Heart left ventricle (tissue), 16 donors: ENCODE measurements at regions not wholly inside any gene's neighbourhood (a gene's known extent, or its start where the extent isn't known, plus 50 kb on each side); places are given as distances from the start of the nearest gene placed in this dataset.

ENCODE experiments used
- ATAC-seq, 4 donors: fragments of 200-7000 bp; cut with Tn5 transposase; one replicate each; pipeline ENCODE4 v1.9.1; 2020 to 2022; ENCODE audit warnings: moderate library complexity in 4 of 4, mild to moderate bottlenecking in 3 of 4, moderate number of reproducible peaks in 1 of 4
- DNase-seq, 5 donors: peaks; one replicate each; pipeline ENCODE4 v3.0.0-alpha.2; 2020
- H3K27ac ChIP-seq, 12 donors: fragments of 200-600 bp; sonication (generic) in 4 of 12; one replicate each; pipeline versions ENCODE4 v1.5.0 to v1.8.0; 2016 to 2022; ENCODE audit warnings: mild to moderate bottlenecking in 2 of 12
- H3K27me3 ChIP-seq, 9 donors: fragments of 200-600 bp; sonication (generic) in 2 of 9; one replicate each; pipeline versions ENCODE4 v1.5.1 to v1.8.0; 2016 to 2022; ENCODE audit warnings: mild to moderate bottlenecking in 3 of 9
- H3K36me3 ChIP-seq, 9 donors: fragments of 200-600 bp; sonication (generic) in 2 of 9; one replicate each; pipeline versions ENCODE4 v1.5.0 to v1.8.0; 2018 to 2022; ENCODE audit warnings: mild to moderate bottlenecking in 2 of 9
- H3K4me1 ChIP-seq, 12 donors: fragments of 200-600 bp; sonication (generic) in 4 of 12; one replicate each; pipeline versions ENCODE4 v1.5.0 to v1.8.0; 2016 to 2022; ENCODE audit warnings: mild to moderate bottlenecking in 3 of 12
- H3K4me3 ChIP-seq, 12 donors: fragments of 200-600 bp; sonication (generic) in 4 of 12; one replicate each; pipeline versions ENCODE4 v1.5.0 to v1.8.0; 2017 to 2022; ENCODE audit warnings: mild to moderate bottlenecking in 9 of 12, moderate library complexity in 4 of 12
- H3K9me3 ChIP-seq, 12 donors: fragments of 200-600 bp; sonication (generic) in 4 of 12; one replicate each; pipeline versions ENCODE4 v1.5.0 to v1.8.0; 2016 to 2022; ENCODE audit warnings: mild to moderate bottlenecking in 1 of 12
- POLR2A ChIP-seq, 2 donors: fragments of 450-650 bp; IDR thresholded peaks; one replicate each; pipeline ENCODE4 v1.6.1; 2017; ENCODE audit warnings: antibody characterized with exemption in 2 of 2, mild to moderate bottlenecking in 2 of 2, moderate library complexity in 2 of 2
- whole genome bisulfite sequencing, 4 donors: extraction: QIAGEN DNeasy Blood & Tissue Kit in 2 of 4; methylation state at CpG; one replicate each; pipeline versions ENCODE4 v1.1.5 to v1.1.7; 2013 to 2018; 5-methylcytosine and 5-hydroxymethylcytosine counted together
- intact Hi-C, 10 donors: fragments of 100-400 bp; cut with DNase I; formaldehyde crosslinking; loops; one replicate each; pipeline versions ENCODE4 v1.11.1 to v1.14.2; 2022
- TF ChIP-seq, protein P1 (sequence below), 12 donors: fragments of 200-600 bp; sonication (generic) in 4 of 12; IDR thresholded peaks; one replicate each; pipeline versions ENCODE4 v1.5.0 to v1.8.0; 2018 to 2022; ENCODE audit warnings: antibody characterized with exemption in 12 of 12, mild to moderate bottlenecking in 5 of 12
- donor health status: ischemic (EF 13 %, LVEDD 7.1; RV severe dilation, severe dysfunction).
- donor health status: healthy with polysubstance abuse.
- donor health status: DM: no; HTN: yes; CAD: no.
- donor health status: DM: no; HTN: no; CAD: no.
- donor health status: ischemic (EF 25% LVEDD 6.9; RV normal size, moderate dysfunction).
- donor health status: ischemic (EF 25% LVEDD 5.7; RV mildly dilated, moderate dysfunction).
- donor health status: healthy.
- donor health status: DM: yes; HTN: yes; CAD: no.
- donor health status: ischemic (EF 35%, LVEDD 5.7; RV mildly dilated, moderate dysfunction).
- donor health status: nonischemic (EF 11% LVEDD 7.7; RV severe dilation, severe dysfunction).
- donor health status: DM: yes; HTN: yes; CAD: no.
- donor health status: PGD.
- donor health status: ischemic (EF 29% LVEDD 5.4; RV normal size, mild dysfunction).
- donor health status: nonischemic (EF 23%, LVEDD 6.1; RV moderate dilation, normal function).

DNA sequence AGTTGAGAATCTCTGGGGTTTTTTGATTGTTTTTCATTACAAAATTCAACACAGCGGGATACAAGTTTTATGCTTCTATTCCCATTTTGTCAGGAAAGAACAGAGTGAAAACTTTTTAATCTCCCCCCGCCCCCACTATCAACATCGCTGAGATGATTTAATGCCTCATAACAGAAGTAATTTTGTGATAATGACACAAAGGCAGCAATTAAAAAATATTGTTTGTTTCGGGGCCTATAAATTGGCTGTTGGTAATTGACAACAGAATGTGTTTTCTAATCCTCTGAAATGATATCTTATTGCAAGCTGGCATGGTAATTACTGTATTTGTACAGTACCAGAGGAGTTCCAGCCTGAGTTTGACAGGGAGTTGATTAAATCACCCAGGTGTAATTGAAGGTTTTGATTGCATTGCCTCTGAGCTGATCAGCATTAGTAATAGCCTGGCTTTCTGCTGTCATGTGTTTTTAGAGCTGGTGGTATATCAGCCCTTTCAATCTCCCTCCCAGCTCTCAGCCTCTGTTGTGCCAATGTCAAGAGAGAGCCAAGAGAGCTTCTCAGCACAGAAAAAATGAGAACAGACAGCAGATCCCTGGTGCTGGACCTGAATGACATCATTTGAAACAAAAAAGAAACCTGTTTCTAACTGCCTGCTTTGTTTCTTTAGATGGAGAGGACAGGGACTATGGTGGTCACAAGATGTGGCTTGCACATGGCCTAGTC lies 265.1 kb downstream of the FAM76B start:
- Histone ChIP-seq H3K9me3 (no peaks in the 10 kb centered on the region), H3K27ac (no peak overlapping the region), H3K27me3 (no peaks in the 10 kb centered on the region), H3K4me3 (no peak overlapping the region), H3K4me1 (no peaks in the 10 kb centered on the region), H3K36me3 (no peaks in the 10 kb centered on the region)
- no peak for TF ChIP-seq POLR2A (IDR thresholded peaks at IDR 0.05)
- TF ChIP-seq, protein P1, sequence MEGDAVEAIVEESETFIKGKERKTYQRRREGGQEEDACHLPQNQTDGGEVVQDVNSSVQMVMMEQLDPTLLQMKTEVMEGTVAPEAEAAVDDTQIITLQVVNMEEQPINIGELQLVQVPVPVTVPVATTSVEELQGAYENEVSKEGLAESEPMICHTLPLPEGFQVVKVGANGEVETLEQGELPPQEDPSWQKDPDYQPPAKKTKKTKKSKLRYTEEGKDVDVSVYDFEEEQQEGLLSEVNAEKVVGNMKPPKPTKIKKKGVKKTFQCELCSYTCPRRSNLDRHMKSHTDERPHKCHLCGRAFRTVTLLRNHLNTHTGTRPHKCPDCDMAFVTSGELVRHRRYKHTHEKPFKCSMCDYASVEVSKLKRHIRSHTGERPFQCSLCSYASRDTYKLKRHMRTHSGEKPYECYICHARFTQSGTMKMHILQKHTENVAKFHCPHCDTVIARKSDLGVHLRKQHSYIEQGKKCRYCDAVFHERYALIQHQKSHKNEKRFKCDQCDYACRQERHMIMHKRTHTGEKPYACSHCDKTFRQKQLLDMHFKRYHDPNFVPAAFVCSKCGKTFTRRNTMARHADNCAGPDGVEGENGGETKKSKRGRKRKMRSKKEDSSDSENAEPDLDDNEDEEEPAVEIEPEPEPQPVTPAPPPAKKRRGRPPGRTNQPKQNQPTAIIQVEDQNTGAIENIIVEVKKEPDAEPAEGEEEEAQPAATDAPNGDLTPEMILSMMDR (IDR thresholded peaks at IDR 0.05), result no peak
- DNase-seq (no peak), ATAC-seq (no peak)
- 73 to 83% (median 82%) methylated on average over 4 of the region's 4 CpGs for WGBS, 4 donors
- intact Hi-C loops, result no loop called here

DNA sequence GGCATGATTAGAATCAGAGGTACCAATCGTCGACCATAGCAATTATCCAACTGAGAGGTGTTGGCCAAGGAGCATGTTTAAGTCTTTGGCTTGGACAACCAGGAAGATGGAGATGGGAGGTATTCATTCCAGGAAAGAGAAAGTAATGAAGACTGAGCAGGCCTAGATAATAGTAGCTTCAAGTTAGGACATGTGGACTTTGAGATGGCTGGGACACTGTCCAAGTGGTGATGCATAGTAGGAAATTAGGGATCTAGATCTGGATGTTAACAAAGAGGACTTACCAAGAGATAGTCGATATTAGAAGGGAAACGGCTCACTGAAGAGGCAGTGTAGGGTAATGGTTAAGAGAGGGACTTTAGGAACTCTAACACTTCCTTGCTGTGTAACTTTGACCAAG lies 266.7 kb downstream of the FAM76B start:
- WGBS, 4 donors, result 64 to 86% (median 80%) methylated on average over 4 of the region's 4 CpGs
- Histone ChIP-seq H3K36me3 (no peaks in the 10 kb centered on the region), H3K4me1 (no peaks in the 10 kb centered on the region), H3K4me3 (no peak overlapping the region), H3K27ac (no peak overlapping the region), H3K9me3 (no peaks in the 10 kb centered on the region), H3K27me3 (no peaks in the 10 kb centered on the region)
- no peak for DNase-seq
- TF ChIP-seq POLR2A (IDR thresholded peaks at IDR 0.05), result no peak
- TF ChIP-seq, protein P1 (IDR thresholded peaks at IDR 0.05), result no peak
- intact Hi-C loops, result no loop called here
- ATAC-seq, result no peak

DNA sequence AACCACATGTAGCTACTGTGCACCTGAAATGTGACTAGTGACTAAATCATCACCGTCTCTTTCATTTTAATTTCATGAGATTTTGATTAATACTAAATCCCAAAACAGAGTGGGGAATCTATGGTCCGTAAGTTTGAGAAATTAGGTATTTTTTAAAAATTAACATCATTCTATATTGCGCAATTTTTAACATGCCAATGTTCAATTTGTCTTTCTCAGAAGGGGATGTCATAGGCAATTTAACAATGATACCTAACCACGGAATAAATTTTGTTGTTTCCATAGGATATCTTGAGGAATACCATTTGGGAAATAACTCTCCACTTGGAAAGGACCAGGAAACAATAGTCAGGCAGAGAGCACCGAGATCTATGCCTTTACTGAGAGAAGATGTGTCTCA lies 267.7 kb downstream of the FAM76B start:
- no peak for ATAC-seq
- intact Hi-C loops, result no loop called here
- H3K9me3 ChIP-seq, result no peaks in the 10 kb centered on the region
- no peaks in the 10 kb centered on the region for H3K36me3 ChIP-seq
- 88 to 94% (median 93%) methylated on average over 5 of the region's 5 CpGs for WGBS, 4 donors
- H3K27ac ChIP-seq, result no peak overlapping the region
- H3K4me1 ChIP-seq, result no peaks in the 10 kb centered on the region
- TF ChIP-seq, protein P1 (IDR thresholded peaks at IDR 0.05), result no peak
- TF ChIP-seq POLR2A (IDR thresholded peaks at IDR 0.05), result no peak
- DNase-seq, result no peak
- no peaks in the 10 kb centered on the region for H3K27me3 ChIP-seq
- H3K4me3 ChIP-seq, result no peak overlapping the region

DNA sequence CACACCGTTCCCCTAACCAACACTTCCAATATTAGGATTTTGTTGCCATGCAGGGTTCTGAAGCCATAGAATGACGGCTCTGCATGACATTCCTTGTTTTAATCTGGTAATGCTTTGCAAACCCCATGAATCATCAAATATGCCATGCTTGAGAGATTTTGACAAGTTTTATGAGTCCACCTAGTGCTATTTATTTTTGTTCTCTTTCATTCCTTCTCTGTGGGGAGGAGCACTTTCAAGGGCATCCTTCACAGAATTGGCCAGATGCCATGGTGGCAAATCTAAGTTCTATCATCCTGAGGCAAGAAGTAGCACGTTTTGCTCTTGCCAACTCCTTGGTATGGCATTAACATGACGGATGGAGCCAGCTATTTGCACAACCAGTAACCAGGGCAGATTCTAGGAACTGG lies 268.4 kb downstream of the FAM76B start:
- TF ChIP-seq POLR2A (IDR thresholded peaks at IDR 0.05), result no peak
- TF ChIP-seq, protein P1 (IDR thresholded peaks at IDR 0.05), result no peak
- H3K27ac ChIP-seq, result no peak overlapping the region
- intact Hi-C loops, result no loop called here
- no peaks in the 10 kb centered on the region for H3K4me1 ChIP-seq
- H3K36me3 ChIP-seq, result no peaks in the 10 kb centered on the region
- H3K9me3 ChIP-seq, result no peaks in the 10 kb centered on the region
- 66 to 76% (median 73%) methylated on average over 4 of the region's 4 CpGs for WGBS, 4 donors
- no peak for ATAC-seq
- H3K27me3 ChIP-seq, result no peaks in the 10 kb centered on the region
- no peak for DNase-seq
- H3K4me3 ChIP-seq, result no peak overlapping the region
